ENCODE measurements at regions not wholly inside any gene's neighbourhood (a gene's known extent, or its start where the extent isn't known, plus 50 kb on each side); places are given as distances from the start of the nearest gene placed in this dataset.

GRCh38 chr15:46723308-46723707 is 994.0 kb upstream of the SEMA6D start:
- TF ChIP-seq POLR2AphosphoS5 (IDR thresholded peaks at IDR 0.05; ENCODE audit: low read depth, low read length): no peak
- TF ChIP-seq FOXP2 (optimal IDR thresholded peaks at IDR 0.05; ENCODE audit: borderline replicate concordance, extremely low read depth, extremely low read length, insufficient read depth): no peak
- no peak for TF ChIP-seq REST (IDR thresholded peaks at IDR 0.05; ENCODE audit: insufficient read depth in 1 of 2, low read depth in 2 of 2, low read length in 2 of 2)
- TF ChIP-seq TAF1 (IDR thresholded peaks at IDR 0.05; ENCODE audit: borderline replicate concordance, insufficient read depth, low read length): no peak
- TF ChIP-seq SIN3A (IDR thresholded peaks at IDR 0.05; ENCODE audit: borderline replicate concordance, insufficient read depth, low read length): no peak
